ENCODE measurements at regions not wholly inside any gene's neighbourhood (a gene's known extent, or its start where the extent isn't known, plus 50 kb on each side); places are given as distances from the start of the nearest gene placed in this dataset.
"Not testable (repeated sequence)": the region's sequence is repeated elsewhere in the genome, so short reads cannot be mapped to it uniquely, and the experiment has no call there.

DNA sequence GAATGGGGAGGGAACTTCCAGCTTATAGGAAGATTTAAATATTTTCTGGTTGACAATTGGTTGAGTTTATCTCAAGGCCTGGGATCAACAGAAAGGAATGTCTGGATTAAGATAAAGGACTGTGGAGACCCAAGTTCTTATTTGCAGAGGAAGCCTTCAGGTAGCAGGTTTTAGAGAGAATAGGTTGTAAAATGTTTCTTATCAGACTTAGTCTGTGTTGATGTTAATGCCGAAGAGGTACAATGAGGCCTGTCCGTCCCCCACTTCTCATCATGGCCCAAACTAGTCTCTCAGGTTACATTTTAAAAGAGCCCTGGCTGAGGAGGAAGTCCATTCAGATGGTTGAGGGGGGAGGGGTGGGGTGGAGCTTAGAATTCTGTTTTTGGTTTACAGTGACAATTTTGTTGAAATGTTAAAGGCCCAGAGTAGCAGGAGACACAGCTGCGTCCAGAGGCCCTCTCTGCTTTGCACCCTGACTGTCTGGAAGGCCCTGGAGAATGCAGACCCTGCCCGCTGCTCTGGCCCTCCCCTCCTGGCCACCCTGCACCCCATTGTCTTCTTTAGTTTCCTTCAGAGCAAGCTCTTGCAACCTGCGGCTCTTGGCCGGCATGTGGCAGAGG is 672.5 kb upstream of the TMEM132C start:
- no peak for DNase-seq

DNA sequence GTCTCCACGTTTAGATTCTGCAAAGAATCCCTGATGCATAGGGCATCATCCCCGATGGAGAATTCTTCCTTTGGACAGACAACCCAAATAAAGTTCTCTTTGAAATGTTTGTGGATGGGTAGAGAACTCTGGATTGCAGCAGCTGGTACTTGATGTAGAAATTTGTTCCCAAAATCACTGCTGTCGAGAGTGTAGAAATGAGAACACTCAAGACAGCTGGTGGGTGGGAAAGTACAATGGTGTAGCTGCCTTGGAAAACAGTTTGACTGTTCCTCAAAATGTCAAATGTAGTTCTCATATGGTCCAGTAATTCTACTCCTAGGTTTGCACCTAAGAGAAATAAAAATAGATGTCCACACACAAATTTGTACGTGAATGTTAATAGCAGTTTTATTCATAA is 671.5 kb upstream of the TMEM132C start:
- no peak for DNase-seq

DNA sequence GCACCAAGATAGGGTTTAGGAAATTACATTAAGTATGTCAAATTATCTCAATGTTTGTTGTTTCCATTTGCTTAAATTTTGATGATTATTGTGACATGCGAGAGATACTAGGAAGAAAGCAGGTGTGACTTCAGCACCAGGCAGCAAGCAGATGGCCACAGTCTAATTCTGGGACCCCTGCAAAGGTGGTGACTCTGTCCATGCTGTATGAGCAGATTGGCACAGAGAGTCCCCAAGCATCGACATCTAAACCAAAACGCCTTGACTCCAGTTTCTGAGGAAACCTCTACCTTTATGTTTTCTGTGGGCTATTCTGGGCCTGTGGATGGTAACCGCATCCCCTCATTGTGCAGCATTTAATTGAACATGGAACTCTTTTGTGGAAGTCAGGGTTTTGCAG is 670.1 kb upstream of the TMEM132C start:
- no peak for DNase-seq

DNA sequence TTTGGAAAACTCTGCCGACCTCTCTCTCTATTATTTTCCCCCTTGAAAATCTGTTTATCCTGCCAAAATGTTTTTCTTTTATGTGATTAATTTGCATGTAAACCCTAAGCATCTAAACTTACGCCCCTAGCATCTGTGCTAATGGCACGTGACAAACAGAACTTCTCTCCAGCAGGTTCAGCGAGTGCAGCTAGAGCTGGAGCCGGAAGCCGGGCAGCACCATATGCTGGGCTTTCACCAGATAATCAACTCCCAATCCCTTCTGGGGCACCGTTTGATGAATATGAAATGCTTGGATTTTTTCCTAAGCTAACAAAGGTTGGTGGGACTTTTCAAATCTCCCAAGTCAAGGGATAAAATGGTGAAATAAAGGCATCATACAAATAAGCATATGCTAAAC is 667.5 kb upstream of the TMEM132C start:
- no peak for DNase-seq

DNA sequence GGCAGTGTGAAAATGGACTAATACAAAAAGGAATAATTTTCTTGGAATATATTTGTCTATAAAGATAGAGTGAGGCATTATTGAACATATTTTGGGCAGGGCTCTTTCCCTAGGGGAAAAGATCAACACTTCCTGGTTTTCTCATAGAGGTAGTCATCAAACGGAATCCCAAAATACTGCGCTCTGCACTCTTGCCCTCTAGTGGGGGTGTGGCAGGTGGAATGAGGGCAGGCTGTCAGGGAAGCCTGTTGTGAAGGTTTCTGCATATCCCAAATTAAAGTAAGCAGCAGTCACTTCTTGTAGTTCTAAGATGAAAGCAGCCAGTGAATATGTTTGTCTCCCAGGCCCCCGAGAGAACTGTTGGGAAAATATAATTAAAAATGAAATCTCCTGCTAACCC is 666.8 kb upstream of the TMEM132C start:
- no peak for DNase-seq

DNA sequence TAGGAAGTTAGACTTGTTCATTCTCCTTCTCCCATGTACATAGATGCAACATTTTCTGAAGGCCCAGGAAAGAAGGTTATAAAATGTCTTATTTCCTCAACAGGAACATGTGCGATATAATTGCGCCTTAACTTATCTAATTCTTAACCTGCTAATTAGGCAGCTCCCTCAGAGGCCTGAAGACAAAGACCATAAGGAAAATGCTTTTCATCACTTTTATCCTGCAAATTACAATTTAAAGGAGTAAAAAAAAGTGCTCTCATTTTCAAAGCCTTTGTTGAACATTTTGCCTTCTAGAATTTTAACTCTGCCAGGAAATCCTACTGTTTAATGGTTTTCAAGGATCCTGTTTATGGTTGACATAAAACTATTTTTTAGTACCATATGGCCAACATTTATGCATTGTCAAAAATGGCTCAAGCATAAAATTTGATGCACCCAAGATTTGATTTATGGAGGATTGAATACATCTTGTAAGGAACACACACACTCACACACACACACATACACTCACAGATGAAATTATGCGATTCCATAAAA is 660.4 kb upstream of the TMEM132C start:
- DNase-seq, result no peak

DNA sequence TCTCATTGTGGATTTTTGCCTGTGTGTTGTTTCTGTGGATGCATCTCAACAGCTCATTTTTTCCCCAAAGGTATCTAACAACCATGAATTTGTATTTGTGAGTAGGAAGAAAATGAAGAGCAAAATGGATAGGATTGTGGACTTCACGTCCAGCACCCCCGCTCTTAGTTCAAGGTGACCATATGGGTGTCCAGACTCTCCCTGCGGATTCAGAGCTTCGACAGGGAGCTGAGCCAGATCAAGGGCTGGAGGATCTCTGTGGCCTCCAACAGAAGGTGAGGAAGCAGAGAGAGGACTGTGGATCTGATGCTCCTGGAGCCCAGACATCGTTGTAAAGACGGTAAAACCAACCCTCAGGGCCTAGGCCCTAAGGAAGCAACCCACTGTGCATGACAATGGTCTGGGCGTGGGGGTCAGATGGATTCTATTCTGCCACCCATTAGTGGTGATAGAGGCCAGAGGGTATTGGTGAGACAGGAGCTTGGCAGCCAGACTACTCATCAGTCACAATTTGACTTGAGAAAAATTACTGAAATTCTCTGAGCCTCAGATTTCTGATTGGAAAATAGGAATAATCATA is 659.7 kb upstream of the TMEM132C start:
- no peak for DNase-seq

DNA sequence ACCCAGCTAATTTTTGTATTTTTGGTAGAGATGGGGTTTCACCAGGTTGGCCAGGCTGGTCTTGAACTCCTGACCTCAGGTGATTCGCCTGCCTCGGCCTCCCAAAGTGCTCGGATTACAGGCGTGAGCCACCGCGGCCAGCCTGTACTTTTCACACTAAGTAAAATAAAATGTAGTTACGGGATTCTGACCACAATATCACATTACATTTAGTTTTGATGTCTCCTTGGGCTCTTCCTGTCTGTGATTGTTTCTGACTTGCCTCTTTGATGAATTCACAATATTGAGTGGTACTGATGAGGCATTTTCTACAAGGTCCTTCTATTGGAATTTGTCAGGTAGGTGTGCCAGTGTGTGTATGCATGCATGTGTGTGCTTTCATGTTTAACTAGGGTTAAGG is 658.6 kb upstream of the TMEM132C start:
- DNase-seq, result not testable (repeated sequence)

DNA sequence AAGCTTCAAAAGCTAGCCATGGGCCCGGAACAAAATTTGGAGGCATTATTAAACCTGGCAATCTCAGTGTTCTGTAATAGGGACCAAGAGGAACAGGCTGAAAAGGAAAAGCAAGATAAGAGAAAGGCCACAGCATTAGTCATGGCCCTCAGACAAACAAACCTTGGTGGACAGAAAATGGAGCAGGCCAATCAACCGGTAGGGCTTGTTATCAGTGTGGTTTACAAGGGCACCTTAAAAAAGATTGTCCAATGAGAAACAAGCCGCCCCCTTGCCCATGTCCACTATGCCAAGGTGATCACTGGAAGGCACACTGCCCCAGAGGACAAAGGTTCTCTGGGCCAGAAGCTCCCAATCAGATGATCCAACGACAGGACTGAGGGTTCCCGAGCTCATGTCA is 653.9 kb upstream of the TMEM132C start:
- no peak for DNase-seq

DNA sequence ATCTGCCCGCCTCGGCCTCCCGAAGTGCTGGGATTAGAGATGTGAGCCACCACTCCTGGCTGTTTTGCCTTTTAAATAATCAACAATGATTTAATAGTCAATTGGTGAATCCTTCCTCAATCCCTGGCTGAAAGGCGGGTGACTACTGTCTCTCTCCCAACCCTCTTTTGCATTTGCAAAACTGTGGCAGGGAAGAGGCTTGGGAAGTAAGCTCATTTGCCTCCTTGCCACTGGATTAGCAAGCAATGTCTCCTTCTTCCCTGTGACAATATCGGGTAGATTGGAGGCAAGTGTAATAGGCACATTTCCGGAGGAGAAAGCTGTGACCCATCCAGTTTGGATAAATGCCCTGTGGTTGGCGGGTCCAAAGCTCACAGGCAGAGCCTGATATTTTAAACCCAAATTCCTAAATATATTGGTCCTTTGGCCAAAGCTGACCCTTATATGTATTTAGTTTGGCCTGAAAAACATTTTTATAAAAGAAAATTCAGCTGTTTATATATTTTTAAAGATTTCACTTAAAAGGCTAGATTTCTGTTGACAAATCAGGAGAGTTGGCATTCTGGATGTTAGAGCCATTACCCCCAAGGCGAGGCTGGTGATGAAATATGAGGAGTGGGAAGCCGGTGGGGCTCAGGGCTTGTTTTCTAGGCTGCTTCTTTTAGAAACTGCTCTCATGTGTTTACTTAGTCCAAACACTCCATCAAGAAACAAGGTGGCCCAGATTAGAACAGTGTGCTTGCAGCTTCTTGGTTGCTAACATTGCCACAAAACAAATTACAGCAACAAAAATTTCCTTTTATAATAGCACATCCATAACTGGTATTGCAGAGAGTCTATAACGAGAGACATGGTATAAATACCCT is 646.9 kb upstream of the TMEM132C start:
- no peak for DNase-seq

DNA sequence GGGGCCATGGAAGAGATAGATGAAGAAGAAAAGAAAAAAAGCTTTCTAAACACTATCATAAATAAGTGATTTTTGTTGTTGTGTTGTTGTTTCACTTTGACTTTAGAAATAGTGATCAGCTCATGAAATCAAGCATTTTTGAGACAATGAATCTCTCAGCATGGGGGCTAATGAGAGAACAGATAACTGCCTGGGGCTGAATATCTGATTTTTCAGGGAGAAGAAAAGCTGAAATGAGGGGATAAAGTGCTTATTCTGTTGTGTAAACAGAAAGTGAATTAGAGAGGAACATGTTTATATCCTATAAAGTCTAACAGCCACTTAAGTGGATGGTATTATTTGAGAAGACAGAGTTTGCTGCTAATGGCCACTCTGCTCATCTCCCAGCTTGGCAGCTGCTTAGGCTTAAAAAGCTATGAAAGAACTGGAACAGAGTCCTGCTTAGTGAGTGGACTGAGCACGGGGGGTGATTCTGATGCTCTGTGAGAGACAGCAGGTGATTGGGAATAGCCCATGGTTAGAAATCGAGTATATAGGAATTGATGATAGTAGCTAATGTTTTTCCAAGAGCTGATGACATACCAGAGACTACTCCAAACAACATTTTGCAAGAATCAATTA is 646.1 kb upstream of the TMEM132C start:
- no peak for DNase-seq

DNA sequence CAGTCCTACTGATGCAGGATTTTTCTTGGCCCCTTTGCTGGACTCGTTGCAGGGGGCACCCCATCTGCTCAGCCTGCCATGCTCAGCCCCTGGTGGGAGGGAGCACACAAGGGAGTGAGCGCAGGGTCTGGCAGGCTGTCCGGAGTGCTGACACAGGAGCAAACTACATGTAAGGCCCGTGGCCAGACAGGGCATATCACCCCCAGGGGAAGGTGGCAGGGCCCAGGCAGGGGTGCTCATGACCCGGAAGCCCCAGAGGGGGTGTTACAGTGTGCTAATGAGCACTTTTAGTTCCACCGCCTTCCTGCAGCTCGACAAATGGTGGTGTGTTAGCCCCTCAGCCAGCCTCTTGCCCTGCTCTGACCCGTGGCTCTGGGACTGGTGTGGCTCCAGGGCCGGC is 645.6 kb upstream of the TMEM132C start:
- no peak for DNase-seq

DNA sequence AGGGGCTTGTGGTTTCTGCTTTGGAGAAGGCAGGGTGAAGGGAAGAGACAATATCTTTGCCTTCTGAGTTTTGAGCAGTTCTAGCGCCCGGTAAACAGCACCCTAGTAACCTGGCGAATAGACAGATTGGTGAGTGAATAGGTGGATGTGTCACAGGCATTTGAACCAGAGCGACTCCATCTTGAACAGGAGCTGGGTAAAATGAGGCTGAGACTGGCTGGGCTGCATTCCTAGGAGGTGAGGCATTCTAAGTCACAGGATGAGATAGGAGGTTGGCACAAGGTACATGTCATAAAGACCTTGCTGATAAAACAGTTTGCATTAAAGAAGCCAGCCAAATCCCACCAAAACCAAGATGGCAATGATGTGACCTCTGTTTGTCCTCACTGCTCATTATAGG is 643.6 kb upstream of the TMEM132C start:
- DNase-seq, result no peak

DNA sequence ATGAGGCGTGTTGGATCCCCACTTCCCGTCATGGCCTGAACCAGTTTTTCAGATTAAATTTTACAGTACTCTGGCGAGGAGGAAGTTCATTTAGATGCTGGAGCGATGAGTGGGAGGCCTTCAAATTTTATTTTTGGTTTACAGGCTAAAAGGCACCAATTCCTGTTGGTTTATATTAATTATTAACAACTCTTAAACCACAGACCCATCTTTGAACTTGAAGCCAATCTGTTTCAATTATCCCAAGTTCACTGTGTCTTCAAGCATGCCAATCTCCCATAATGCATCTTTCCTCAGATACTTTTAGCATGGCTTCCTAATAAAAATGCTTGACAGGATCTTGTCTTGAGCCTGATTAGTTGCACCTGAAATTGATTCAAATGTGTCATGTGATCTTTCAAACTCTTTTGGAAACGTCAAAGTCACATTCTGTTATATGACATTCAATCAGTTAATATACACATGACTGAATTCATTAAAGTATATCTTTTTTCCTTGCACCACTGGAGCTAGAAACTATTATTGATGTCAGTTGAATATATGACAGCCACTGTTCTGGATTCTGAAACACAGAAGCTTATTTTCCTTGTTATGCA is 641.7 kb upstream of the TMEM132C start:
- DNase-seq, result no peak

DNA sequence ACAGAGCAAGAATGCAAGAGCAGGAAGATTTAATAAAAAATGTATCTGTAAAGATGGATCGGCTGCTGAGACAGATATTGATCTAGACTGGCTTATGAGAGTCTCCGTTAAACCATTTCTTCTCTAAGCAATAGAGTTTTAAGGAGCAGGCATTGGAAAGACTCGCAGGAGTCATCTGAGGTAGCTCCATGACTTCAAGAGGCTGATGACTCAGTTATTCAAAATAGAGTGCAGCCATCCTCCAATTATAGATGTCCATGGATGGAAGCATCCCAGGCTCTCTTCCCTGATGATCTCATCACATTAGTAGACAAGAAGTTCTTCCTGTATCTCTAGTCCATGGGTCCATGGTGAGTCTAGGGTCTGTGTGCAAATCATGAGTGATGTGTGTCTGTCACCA is 638.3 kb upstream of the TMEM132C start:
- no peak for DNase-seq

DNA sequence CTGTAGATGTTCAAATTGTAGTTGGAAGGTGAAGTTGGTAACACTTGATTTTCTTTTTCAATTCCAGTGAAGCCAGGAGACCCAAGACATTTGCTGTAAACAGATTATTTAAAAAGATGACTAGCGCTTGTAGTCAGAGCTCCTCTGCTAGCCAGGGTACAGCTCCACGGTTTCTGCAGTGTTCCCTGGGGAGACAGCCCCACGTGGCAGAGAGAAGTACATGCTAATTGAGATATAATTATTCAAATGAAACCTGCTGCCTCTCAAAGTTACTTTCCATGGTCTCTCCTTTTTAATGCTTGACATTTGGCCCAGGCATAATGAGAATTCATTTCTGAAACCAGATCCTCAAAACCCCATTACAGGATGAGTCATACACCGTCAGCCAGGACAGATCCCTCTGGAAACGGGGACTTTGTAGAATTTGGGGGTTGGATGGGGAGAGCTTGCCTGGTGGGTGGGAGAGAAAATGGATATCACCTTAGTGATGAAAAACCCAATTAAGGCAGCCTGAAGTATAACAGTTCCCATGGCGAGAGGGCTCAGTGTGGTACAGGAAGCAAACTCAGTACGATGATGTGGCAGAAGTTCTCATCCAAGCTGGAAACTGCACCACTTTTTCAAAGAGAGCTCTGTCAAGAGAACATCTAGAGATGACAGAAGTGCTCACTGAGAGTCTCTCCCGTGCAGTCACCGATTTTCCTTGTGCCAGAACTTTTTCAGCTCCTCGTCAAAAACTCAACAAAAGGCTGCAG is 637.7 kb upstream of the TMEM132C start:
- DNase-seq, result no peak

DNA sequence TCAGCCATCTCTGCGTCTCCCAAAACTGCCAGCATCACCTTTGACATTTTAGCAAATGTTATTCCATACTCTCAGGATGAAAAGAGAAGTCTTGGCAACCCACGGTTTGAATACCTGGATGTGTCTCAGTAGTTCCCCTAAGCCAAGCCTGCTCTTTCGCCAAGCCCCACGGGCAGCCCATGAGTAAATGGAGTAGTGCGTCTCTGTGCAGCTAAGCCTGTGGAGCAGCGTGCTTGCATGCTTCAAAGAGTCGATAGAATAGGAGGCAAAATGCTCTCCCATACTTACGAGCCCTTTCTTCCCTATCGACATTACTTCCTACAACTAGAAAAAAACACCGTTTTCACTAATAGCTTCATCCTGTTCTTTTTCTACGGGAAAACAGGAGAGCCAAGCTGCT is 634.5 kb upstream of the TMEM132C start:
- no peak for DNase-seq

DNA sequence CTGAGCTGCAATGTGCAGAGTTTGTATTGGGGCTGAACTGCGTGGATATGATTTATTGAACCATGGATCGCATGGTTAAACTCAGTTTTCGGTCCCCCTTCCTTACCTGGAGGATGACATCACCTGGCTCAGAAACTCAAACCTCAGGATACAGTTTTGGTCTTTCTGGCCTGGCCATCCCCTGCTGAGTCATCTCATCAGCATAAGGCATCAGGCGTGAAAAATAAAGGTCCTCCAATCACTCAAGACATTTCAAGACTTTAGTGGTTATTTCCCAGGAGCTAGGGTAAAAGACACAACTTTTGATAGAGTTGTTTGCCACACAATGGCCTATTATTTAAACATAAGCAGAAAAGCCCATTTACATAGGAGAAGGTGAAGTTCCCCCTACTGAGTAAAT is 631.1 kb upstream of the TMEM132C start:
- DNase-seq, result no peak

DNA sequence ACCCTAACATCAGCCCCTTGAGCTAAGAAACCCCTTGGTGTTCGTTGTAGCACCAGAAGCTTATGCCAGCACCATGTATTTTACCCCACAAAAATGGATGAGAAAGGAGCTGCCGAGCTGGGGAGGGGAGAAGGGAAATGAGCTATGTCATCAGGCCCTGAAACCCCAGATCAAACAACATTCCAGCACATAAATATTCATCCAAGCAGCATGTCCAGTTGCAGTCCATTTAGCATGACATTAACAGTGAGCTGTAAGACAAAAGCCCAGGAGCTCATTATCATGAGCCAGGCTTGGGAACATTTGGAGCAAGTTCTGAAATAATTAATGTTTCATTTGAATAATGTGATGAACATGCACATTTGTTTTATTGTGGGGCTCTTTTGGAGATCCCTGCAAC is 630.1 kb upstream of the TMEM132C start:
- no peak for DNase-seq

DNA sequence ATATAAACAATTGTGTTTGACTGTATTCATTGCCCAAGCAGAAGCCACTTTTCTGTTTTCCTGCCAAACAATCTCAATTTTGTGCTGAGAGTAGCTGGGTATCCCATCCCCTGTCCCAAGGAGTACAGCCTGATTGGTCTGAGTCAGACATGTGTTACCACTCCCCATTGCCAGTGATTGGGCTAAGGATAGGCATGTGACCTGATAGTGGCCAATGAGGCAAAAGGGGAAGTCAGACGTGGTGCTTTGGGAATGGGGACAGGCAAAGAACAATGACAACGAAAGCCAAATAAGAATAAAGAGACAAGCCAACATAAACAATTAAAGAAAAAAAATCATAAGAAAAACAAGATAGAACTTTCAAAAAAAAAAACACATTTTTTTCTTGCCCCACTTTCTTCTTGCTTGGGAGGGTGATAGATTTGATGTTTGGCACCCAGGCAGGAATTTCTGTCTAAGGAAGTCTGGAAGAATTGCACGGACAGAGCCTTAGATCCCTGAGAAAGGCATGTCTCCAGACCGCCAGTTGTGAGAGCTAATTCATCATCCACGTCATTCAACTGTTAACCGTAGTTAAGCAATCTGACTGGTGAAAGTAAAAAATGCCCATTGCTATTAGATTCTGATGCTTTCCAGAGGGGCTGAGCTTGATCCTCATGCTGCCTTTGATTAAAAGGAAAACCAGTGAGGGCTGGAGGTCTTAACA is 626.6 kb upstream of the TMEM132C start:
- no peak for DNase-seq

DNA sequence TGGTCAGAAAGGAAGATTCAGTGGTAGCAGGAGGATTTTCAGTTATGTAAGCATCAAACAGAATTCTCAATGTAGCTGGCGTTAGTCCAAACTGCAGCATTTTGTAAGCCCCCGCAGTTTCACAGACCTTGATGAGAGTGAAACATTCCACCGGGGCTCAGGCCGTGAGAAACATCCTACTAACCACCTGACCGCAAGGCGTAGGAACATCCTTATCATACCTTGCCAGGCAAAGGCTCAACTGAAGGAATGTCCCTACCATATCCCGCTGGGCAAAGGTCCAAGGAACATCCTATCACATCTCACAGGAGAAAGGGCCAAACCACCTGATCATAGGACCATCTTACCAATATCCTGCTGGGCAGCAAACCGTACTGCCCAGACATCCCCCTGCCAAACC is 624.8 kb upstream of the TMEM132C start:
- no peak for DNase-seq

DNA sequence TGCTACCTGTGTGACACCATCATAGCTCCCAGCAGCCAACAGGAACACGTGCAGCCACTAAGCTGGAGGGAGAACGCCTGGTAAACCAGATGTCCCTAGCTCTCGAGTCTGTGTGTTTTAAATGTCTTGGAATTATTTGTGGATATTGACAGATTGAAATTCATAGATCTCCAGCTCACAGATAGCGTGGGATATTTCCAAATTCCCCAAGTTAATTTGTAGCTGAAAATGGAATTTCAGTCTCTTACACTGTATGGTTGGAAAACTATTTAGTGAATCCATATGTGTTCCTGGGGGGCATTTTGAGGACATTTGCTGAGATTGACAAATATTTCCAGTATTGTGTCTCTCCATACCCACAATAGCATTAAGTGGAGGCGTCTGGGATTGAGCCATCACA is 618.6 kb upstream of the TMEM132C start:
- DNase-seq, result no peak

Measured in CD4-positive, alpha-beta T cell treated with Interleukin-4 for 4 hours (primary cell).